ENCODE measurements at regions not wholly inside any gene's neighbourhood (a gene's known extent, or its start where the extent isn't known, plus 50 kb on each side); places are given as distances from the start of the nearest gene placed in this dataset.

DNA sequence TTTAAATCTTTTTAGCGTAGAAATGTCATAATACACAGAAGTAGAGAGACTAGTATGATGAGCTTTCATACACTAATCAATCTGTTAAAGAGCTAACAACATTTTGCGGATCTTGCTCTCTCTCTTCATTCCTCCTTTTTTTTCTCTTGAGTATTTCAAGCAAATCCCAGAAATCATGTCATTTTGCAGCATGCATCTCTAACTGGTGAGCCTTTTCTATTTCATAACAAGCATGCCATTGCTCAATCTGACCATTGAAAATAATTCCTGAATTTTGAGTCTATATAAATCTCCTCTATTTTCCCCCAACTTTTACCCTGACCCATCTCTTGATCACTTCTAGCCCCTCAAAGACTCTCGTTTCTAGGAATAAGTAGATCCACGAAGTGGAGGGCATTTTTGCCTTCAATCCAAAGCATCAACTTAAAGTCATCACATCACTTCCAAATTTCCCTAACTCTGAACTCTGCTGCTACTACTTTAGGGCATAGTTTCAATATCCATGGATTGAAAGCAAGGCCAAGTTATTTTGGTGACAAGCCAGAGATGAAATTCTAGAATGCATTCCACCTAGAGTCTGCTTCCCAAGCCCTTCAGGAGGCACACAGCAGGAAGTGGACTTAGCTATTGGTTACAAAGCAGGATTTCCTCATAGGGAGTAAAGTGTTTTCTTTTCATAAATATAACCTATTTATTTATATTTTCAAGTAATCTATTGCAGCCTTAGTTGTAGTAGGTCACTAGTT lies 253.5 kb upstream of the ZPLD1 start:
- Histone ChIP-seq H2AFZ (ENCODE audit: low read length) (no peak overlapping the region), H3K9me2 (ENCODE audit: insufficient read depth, low read length) (no peaks in the 10 kb centered on the region), H3K4me2 (ENCODE audit: low read length) (no peak overlapping the region), H3K36me3 (ENCODE audit: insufficient read depth, low read length) (no peaks in the 10 kb centered on the region), H3K9me3 (ENCODE audit: low read length) (no peaks in the 10 kb centered on the region), H3K79me2 (ENCODE audit: insufficient read depth, low read depth, low read length) (no peaks in the 10 kb centered on the region), H3K27ac (ENCODE audit: low read depth, low read length, poor library complexity, severe bottlenecking) (no peak overlapping the region), H3K4me3 (ENCODE audit: low read depth, low read length, poor library complexity, severe bottlenecking) (no peak overlapping the region), H4K20me1 (ENCODE audit: insufficient read depth, low read length) (no peaks in the 10 kb centered on the region), H3K4me1 (ENCODE audit: insufficient read depth, low read length, poor library complexity, severe bottlenecking) (no peaks in the 10 kb centered on the region)
- CTCF ChIA-PET (ENCODE audit: unreplicated experiment) = no interaction called here
- no TSS peak for BruUV-seq (replicated peaks)
- intact Hi-C loops (cut with micrococcal nuclease; ENCODE audit: unreplicated experiment) = no loop called here
- TF ChIP-seq, protein P1, sequence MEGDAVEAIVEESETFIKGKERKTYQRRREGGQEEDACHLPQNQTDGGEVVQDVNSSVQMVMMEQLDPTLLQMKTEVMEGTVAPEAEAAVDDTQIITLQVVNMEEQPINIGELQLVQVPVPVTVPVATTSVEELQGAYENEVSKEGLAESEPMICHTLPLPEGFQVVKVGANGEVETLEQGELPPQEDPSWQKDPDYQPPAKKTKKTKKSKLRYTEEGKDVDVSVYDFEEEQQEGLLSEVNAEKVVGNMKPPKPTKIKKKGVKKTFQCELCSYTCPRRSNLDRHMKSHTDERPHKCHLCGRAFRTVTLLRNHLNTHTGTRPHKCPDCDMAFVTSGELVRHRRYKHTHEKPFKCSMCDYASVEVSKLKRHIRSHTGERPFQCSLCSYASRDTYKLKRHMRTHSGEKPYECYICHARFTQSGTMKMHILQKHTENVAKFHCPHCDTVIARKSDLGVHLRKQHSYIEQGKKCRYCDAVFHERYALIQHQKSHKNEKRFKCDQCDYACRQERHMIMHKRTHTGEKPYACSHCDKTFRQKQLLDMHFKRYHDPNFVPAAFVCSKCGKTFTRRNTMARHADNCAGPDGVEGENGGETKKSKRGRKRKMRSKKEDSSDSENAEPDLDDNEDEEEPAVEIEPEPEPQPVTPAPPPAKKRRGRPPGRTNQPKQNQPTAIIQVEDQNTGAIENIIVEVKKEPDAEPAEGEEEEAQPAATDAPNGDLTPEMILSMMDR (conservative IDR thresholded peaks at IDR 0.05; ENCODE audit: low read length) = no peak
- no peak for TF ChIP-seq EZH2phosphoT487 (IDR thresholded peaks at IDR 0.05; ENCODE audit: borderline replicate concordance, low read depth, low read length)
- DNase-seq (ENCODE audit: low spot score) = no peak
- POLR2A ChIA-PET = interaction anchor here (0.7 to 0.8 kb wide), 3 partner anchors 11 to 288 kb away, joined by 3 to 4 read pairs (median 4); no protein-coding TSS in a partner anchor

DNA sequence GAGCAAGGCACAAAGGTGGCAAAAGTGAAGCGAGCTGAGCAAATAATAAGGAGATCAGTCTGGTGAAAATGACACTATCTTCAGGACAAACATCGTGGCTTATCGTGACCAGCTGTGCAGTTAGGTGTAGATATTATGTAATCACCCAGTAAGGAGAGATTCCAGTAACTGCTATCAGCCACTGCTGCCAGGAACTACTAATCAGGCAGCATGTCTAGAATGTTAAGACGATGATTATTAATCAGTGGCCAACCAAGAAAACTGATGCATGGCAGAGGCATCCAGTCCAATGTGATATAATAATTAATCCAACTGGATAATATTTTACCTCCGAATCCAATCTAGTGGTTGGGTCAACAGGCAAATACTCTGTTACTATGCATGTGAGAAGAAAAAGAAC lies 252.7 kb upstream of the ZPLD1 start:
- H3K79me2 ChIP-seq (ENCODE audit: insufficient read depth, low read depth, low read length) = no peaks in the 10 kb centered on the region
- intact Hi-C loops (cut with micrococcal nuclease; ENCODE audit: unreplicated experiment) = no loop called here
- no peaks in the 10 kb centered on the region for H3K9me3 ChIP-seq (ENCODE audit: low read length)
- no peaks in the 10 kb centered on the region for H3K4me1 ChIP-seq (ENCODE audit: insufficient read depth, low read length, poor library complexity, severe bottlenecking)
- H3K9me2 ChIP-seq (ENCODE audit: insufficient read depth, low read length) = no peaks in the 10 kb centered on the region
- no peak overlapping the region for H3K4me3 ChIP-seq (ENCODE audit: low read depth, low read length, poor library complexity, severe bottlenecking)
- BruUV-seq (replicated peaks) = no TSS peak
- no peaks in the 10 kb centered on the region for H4K20me1 ChIP-seq (ENCODE audit: insufficient read depth, low read length)
- POLR2A ChIA-PET = interaction anchor here (0.7 to 1.3 kb wide), 2 partner anchors 8 to 121 kb away, joined by 3 read pairs; no protein-coding TSS in a partner anchor
- TF ChIP-seq, protein P1 (conservative IDR thresholded peaks at IDR 0.05; ENCODE audit: low read length) = no peak
- TF ChIP-seq EZH2phosphoT487 (IDR thresholded peaks at IDR 0.05; ENCODE audit: borderline replicate concordance, low read depth, low read length) = no peak
- DNase-seq (ENCODE audit: low spot score) = no peak
- H3K4me2 ChIP-seq (ENCODE audit: low read length) = no peak overlapping the region
- H2AFZ ChIP-seq (ENCODE audit: low read length) = no peak overlapping the region
- CTCF ChIA-PET (ENCODE audit: unreplicated experiment) = no interaction called here
- no peaks in the 10 kb centered on the region for H3K36me3 ChIP-seq (ENCODE audit: insufficient read depth, low read length)
- no peak overlapping the region for H3K27ac ChIP-seq (ENCODE audit: low read depth, low read length, poor library complexity, severe bottlenecking)

DNA sequence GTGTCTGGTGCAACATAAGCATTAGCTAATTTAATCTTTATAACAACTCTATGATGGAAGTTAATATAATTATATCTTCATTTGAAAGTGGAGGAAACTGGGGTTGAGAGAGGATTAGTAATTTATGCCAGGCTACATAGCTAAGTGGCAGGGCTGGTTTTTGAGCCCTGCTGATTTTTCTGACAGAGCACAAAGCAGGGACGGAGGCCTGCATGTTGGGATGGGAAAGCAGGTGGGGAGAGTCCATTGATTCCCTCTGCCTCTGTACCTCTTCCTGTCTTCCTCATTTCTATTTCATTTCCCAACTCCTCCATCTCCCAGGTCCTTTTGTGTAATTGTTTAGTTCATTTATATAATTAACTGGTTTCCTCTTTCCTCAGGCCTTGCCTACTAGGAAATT lies 251.6 kb upstream of the ZPLD1 start:
- POLR2A ChIA-PET = interaction anchor here (0.6 to 1.3 kb wide), 3 partner anchors 9 to 309 kb away, joined by 3 read pairs; no protein-coding TSS in a partner anchor
- no peak overlapping the region for H3K4me2 ChIP-seq (ENCODE audit: low read length)
- no peaks in the 10 kb centered on the region for H3K36me3 ChIP-seq (ENCODE audit: insufficient read depth, low read length)
- no peak overlapping the region for H2AFZ ChIP-seq (ENCODE audit: low read length)
- H3K9me2 ChIP-seq (ENCODE audit: insufficient read depth, low read length) = no peaks in the 10 kb centered on the region; the same call in 1 of the 2 replicates
- CTCF ChIA-PET (ENCODE audit: unreplicated experiment) = no interaction called here
- intact Hi-C loops (cut with micrococcal nuclease; ENCODE audit: unreplicated experiment) = no loop called here
- no peaks in the 10 kb centered on the region for H3K4me1 ChIP-seq (ENCODE audit: insufficient read depth, low read length, poor library complexity, severe bottlenecking)
- no TSS peak for BruUV-seq (replicated peaks)
- H3K4me3 ChIP-seq (ENCODE audit: low read depth, low read length, poor library complexity, severe bottlenecking) = no peak overlapping the region
- DNase-seq (ENCODE audit: low spot score) = no peak
- no peak overlapping the region for H3K27ac ChIP-seq (ENCODE audit: low read depth, low read length, poor library complexity, severe bottlenecking)
- H4K20me1 ChIP-seq (ENCODE audit: insufficient read depth, low read length) = no peaks in the 10 kb centered on the region
- H3K9me3 ChIP-seq (ENCODE audit: low read length) = no peaks in the 10 kb centered on the region
- no peaks in the 10 kb centered on the region for H3K79me2 ChIP-seq (ENCODE audit: insufficient read depth, low read depth, low read length)
- TF ChIP-seq EZH2phosphoT487 (IDR thresholded peaks at IDR 0.05; ENCODE audit: borderline replicate concordance, low read depth, low read length) = no peak
- TF ChIP-seq, protein P1 (conservative IDR thresholded peaks at IDR 0.05; ENCODE audit: low read length) = no peak
